HK-2 (cell line): ENCODE measurements at regions not wholly inside any gene's neighbourhood (a gene's known extent, or its start where the extent isn't known, plus 50 kb on each side); places are given as distances from the start of the nearest gene placed in this dataset.

Experiments used
- DNase-seq: peaks from one replicate; pipeline ENCODE4 v3.0.0-alpha.2; 2018; ENCODE audit not compliant: unreplicated experiment

DNA sequence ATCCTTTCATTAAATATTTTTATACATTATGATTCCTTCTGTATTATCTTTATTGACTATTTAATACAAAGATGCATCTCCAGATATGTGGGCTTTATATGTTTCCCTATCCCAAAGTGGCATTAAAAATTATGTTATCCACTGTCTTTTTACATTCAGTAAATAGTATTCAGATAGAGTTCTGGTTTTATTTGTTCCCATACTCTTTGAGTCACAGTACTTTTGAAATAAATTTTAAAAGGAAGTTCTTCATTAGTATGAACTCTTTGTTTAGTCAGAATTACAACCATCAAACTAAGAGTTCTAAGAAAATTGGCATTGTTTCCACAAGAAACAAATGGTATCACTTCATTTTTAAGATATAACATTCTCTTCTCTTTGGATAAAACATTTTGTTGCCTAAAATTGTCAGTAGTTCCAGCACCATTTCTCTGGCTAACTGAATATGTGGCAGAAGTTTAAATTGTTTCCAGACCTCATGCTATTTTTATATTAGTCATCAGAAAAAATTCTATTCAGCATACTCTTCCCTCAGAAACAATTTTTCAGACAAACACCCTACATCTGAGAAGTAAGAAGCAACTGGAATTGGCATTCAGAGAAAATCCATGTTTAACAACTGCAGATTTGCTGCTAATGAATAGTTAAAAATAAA is 88.5 kb upstream of the COL5A2 start:
- DNase-seq, result no peak

DNA sequence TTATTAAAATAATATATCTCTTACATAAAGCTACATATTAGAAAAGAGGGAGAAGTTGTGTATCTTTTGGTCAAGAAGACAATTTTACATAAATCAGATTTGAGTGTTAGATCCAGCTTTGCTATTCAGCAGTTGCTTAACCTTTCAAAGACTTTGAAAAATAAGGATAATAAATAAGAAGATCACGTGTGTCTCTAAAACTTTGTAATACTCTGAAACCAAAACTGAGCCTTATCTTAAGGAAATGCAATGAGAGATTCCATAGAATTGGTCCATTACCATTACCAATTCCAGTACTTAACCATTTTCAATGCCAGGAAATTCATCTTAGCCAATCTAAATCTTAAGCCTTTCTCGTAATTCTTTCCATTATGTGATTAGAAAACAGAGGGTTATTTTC is 89.2 kb upstream of the COL5A2 start:
- no peak for DNase-seq

DNA sequence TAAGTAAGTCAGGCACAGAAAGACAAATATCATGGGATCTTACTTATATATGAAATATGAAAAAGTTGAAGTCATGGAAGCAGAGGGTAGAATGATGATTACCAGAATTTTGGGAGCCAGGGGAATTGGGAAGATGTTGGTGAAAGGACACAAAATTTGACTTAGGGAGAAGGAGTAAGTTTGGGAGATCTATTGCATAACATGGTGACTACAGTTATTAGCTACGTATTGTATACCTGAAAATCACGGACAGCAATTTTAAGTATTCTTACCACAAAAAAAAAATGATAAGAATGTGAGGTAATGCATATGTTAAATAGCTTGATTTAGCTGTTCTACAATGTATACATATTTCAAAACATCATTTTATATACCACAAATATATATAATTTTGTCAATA is 94.2 kb upstream of the COL5A2 start:
- DNase-seq, result no peak

DNA sequence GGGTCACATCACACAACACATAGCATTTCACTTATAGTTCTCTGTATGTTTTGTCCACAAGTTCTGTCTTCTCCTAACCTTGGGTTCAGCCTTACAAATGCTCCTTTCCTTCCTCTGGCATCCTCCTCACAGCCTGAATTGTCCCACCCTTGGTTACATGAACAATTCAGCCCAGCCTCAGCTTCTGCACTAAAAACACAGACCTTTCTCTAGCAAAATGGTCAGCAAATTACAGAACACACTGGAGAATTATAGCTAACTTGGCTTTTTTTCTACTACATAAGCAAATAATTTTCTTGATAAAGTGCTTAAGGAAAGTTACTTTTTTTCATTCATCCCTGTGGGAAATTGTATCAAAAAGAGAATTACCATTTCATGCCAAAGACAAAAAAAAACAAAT is 94.8 kb upstream of the COL5A2 start:
- no peak for DNase-seq

DNA sequence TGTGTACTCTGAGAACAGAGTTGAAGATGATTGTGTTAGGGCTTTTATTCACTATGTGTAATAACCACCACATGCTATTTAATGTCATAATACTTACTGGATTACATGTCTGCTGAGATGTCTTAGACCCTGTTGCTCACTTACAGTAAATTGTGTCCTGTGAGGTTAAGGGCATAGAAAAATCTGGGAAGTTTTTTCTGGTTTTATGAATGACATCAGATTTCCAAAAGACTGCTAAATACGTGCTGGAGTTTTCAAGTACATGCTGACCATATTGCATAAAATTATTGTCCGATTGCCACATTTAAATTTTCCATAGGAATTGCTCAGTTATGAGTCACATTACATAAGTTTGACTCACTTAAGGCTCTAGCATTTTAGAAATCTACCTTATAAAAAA is 96.7 kb upstream of the COL5A2 start:
- DNase-seq, result no peak

DNA sequence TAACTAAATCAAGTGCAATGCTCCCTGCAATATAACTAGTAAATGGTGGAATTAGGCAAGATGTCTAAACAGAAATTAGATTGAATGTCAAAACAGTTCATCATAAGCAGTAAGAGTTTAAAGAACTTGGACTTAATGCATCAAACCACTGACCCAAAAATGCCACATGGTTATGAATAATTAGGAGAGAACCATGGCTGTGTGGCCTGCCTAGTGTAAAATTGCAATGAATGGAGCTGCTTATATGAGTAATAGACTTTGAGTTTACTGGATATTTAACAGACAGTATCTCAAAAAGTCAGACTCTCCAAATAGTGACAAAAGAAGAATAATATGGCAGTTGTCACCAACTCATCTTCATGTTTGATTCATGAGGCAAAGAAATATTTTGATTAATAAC is 101.6 kb upstream of the COL5A2 start:
- no peak for DNase-seq

DNA sequence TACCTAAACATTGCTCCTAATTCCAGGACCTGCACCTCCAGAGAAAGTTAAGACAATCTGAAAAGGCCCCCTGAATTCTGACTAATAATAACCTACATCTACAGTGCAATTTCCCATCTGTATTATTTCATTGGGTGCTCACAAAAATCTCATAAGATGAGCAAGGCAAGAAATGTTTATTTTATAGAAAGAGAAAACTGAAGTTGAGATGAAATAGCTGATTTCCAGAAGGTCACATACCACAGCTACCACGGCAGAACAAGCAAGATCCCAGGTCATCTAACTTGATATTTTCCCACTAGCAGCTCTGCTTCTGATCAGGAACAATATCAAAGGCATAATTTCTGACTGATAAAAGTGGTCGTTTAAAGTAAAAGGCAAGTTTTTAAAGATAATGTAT is 105.8 kb upstream of the COL5A2 start:
- DNase-seq, result no peak

DNA sequence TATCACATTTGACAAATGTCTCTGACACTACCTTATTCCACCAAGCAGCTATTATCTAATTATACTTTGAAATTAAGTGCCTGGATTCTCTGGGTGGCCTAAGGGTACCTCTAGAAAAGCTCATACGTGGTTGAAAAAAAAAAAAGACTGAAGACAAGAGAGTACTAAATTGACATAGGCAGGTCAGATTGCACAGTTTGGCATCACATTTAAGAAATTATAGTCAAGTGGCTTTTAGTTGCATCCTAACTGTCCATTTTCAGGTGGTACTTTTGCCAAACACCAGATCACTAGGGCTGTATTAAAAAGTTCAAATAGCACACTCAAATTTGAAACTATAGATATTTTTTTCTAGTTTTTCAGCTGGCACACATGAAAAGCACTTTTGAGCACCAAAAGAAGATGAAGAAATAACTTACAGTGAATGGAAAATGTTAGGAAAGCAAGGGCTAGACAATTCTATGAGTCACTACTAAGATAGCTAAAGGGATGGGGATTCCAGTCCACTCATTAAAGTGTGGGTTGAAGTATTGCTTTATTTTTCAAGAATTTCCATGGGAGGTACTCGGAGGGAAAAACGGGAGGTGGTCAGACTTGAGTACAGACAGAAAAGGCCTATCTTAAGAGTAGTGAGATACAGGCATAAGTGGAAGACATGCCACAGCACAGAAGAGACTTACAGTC is 106.5 kb upstream of the COL5A2 start:
- DNase-seq, result no peak

DNA sequence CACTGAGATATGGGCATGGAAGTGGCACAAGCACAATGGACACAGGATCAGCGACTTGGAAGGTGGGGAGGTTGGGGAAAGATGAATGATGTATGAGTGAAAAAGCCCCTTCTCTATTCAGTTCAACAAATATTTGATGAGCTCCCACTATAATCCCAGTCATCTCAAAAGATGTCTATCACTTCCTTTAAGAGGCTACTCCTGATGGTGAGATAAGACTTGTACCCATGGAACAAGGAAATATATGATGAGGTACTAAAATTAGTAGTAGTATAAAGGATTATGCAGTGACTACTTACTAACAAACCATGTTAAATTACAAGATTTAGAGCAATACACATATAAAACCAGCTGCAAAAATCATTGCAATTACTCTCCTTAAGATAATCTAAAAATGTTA is 107.8 kb upstream of the COL5A2 start:
- DNase-seq, result no peak

DNA sequence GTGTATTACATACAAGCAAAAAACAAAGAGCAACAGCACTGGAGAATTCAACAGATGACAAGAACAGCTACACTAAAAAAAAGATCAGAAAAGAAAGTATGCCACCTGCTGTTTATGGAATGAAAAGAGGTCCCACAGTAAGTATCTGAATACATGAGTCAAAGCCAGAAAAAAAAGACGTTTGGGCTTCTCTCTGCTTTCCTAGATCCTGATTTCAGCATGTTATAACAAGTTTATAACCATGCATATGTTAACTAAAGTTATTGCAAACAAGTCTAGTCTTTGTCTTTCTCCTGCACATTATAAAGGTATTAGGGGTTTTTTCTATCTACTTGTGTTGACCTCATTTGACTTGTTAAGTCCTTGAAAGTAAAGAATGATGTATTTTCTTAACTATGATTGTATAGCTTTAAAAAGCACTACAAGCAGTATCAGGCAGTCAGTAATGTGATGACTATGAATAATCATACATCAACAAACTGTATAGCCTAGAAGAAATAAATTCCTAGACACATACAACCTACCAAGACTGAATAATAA is 108.5 kb upstream of the COL5A2 start:
- no peak for DNase-seq

DNA sequence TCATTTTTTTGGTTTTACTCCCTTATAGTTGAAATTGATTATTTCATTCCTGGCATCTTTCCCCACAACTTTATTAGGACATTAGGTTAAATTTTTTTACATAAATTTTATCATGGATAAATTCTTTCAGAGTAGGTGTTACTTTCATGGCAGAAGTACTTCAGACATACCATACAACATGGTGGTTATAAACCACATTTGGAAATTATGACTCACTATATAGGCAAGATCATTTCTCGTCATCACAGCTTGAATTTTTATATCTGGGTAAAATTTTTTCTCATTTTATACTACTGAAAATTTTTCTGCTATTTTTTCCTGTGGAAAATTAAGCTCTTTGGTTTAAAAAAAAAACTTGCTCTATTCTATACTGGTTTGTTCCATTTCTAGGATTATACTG is 111.9 kb upstream of the COL5A2 start:
- DNase-seq, result no peak

DNA sequence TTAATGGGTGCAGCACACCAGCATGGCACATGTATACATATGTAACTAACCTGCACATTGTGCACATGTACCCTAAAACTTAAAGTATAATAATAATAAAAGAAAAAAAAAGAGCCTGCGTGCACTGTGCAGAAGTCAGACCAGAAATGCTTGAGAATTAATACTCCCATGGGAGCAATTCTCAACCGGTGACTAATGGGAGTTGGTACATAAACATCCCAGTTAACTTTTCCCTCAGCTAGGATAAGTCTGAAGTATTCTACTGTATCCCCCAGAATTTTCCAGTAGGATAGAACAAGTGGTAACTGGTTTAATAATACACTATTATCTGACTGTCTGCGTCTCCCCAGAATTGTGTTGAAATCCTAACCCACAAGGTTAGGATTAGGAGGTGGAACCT is 113.6 kb upstream of the COL5A2 start:
- DNase-seq, result no peak

DNA sequence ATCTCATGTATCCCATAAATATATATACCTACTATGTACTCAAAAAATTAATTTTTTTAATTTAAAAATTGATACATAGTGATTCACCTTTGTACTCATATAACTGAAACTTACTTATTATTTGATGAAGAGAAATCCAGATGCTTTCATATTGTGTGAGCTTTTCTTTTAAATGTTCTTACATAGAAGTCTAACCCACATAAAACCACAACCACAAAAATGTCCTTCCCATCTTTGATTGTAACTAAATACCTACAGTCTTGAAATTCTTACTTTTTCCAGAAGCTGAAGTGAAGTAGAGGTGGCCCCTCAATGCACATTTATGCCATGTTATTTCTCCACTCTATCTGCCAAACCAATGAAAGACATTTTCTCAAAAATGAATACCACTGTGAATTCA is 117.9 kb upstream of the COL5A2 start:
- no peak for DNase-seq

DNA sequence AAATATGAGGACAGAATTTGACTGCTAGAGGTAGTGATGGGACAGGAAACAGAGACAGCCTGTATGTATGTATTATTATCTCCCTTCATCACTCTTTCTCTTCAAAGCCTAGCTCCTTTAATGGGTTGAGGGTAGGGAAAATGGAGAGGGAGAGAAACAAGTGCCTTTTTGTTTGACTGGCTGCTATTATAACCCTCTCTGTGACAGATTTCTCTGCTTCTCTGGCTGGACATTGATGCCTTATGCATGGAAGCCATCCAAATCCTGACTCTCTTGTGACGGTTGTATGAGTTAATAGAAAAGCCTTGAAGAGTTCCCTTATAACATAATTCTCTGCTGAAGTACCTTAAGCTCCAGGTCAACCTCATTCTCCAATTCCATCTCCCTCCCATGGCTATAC is 118.5 kb upstream of the COL5A2 start:
- no peak for DNase-seq

DNA sequence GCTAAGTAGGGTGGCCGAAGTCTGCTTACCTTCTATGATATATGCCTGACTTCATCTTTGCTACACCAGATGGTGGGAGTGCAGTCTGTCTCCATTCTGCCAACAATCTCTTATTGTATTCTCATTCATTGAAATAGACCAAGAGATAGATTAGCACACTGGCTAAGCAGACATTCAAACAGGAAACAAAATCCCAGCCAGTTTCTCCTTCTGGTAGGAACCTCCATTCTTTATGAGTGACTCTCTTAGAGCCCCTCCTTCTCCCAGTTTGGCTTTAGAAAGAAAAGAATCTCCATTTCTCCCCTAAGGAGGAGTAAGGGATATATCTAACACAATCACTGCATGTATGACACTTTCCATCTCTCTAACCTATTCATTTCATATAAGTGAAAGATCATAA is 118.9 kb upstream of the COL5A2 start:
- DNase-seq, result no peak

DNA sequence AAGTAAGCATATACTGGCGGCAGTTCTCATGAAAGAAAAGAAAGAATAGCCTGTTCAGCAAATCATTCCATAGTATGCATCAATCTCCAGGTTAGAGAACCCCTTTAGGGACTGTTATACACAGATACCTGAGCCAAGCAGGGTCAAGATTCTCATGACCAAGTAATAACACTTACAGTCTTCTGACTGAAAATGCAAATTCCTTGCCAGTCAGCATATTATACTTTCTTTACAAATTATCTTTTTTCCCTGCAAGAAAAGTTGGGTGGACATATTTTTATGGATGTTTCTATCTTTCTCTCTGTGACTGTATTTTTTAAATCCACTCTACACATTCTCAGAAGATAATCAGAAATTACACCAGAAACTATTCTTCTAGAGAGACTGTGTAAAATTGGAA is 120.4 kb upstream of the COL5A2 start:
- no peak for DNase-seq

DNA sequence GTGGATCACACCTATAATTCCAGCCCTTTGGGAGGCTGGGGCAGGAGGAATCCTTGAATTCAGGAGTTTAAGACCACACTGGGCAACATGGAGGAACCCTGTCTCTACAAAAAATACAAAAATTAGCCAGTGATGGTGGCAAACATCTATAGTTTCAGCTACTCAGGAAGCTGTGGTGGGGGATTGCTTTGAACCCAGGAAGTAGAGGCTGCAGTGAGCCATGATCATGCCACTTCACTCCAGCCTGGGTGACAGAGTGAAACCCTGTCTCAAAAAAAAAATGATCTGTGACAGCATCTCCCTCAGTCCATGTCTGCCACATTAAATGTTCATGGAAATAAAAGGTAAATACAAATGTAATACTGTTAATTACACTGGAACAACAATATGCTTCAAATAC is 121.4 kb upstream of the COL5A2 start:
- no peak for DNase-seq

DNA sequence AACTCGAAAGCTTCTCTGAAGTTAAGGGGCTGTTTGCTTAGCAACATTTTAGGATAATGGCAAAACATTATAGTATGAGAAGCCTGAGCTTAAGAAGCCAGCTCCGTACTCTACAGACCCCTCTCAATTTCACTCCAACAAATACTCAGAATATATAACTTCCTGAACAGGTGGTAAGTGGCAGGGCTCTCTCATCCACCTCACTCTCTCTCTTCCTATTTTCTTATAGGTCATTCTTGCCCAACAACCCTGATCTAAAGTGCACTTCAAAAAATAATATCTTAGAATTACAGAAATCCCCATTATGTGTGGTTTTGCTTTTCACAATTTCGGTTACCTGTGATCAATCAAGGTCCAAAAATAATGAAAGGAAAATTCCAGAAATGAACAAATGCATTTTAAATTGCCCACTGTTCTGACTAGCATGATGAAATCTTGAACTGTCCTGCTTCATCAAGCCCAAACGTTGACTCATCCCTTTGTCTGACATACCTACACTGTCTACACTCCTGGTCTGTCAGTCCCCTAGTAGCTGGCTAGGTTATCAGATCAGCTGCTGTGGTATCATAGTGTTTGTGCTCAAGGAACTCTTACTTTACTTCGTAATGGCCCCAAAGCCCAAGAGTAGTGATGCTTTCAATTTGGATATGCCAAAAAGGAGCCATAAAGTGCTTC is 122.8 kb upstream of the COL5A2 start:
- no peak for DNase-seq

DNA sequence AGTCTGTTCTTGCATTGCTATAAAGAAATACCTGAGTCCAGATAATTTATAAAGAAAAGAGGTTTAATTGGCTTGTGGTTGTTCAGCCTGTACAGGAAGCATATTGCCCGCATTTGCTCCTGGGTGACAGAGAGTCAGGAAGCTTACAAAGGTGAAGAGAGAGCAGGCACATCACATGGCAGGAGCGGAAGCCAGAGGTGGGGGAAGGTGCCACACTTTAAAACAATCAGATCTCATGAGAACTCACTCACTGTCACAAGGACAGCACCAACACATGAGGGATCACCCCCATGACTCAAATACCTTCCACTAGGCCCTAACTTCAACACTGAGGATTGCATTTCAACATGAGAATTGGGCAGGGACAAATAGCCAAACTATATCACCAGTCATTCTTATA is 124.8 kb upstream of the COL5A2 start:
- no peak for DNase-seq

DNA sequence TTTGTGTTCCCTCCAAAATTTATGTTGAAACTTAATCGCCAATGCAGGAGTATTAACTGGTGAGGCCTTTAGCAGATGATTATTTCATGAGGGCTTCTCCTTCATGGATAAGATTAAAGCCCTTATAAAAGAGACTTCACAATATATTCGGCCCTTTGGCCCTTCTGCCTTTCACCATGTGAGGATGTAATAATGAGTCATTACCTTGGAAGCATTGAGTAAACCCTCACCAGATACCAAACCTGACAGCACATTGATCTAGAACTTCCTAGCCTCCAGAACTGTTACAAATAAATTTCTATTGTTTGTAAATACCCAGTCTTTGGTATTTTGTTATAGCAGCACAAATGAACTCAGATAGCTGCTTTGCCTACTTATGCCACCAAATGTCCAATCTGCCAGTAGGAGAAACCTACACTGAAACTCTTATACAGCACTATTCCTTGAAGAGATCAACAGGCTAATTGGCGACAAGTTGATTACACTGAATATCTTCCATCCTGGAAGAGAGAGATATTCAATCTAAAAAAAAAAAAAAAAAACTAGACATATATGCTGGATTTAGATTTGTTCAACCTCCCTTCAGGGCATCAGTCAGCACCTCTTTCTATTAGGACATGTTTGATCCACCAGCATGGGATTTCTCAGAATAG is 125.9 kb upstream of the COL5A2 start:
- DNase-seq, result no peak

DNA sequence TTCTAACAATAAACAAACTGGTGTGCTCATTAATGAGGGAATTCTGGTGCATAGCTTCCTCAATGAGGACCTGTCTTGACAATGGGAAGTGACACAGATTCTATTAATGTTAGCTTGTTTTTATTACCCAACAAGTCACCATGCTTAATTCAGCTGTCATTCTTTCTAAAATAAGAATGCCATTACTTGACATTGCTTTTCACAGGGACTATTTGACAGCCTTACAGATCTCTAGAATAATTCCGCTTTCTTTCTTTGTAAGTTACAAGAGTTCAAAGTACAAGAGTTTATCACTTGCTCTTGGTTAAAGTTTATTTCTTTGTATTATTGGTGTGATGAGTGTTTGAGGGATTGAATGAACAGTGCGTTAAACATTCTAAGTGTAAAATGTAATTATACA is 127.0 kb upstream of the COL5A2 start:
- no peak for DNase-seq

DNA sequence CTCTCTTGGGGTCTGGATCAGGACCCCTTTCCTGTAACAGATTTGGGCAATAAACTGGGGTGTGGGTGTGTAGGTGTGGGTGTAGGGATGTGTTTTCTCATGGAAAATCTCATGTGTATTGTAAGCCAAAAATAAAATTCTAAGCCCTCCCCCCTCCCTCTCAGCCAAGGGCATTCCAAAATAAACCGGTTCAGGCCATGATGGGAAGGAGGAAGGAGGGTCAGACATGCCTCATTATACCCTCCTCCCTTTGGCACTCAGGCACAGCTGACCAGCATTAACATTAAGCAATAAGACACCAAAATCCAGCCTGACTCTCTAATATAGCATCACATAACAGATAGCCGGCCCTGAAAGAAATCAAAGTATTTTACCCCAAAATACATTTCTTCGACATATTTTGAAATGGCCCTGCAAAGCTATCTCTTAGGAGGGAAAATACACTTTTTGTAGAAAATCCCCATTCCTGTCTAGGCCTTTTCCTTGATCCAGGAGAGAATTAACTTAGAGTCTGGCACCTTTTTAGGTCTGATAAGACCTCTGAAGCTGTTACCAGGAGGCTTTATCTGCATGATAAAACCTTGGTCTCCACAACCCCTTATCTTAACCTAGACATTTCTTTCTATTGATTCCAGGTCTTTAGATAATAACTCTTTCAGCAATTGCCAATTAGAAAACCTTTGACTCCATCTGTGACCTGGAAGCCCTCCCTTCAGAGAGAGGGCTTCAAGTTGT is 128.7 kb upstream of the COL5A2 start:
- DNase-seq, result no peak
